ENCODE measurements at regions not wholly inside any gene's neighbourhood (a gene's known extent, or its start where the extent isn't known, plus 50 kb on each side); places are given as distances from the start of the nearest gene placed in this dataset.

DNA sequence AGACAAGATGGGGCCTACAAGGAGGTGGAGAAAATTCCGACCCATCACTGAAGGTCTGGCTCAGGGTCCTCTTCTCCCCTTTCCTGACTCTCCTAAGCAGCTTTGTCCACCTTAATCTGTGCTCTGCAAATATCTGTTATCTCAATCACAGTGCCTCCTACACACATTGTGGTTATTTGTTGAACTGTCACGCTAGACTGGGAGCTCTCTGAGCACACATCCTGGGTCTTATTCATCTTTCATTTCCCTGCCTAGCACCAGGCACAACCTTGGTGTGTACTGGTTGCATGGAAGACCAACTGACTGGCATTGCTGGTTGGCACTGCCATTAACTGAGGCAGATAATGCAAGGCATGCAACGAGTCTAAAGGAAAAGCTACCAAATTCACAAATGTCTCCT, 122.9 kb upstream of the ST6GAL2 start:
- no peaks in the 10 kb centered on the region for H3K36me3 ChIP-seq (ENCODE audit: control insufficient read depth, insufficient read depth, low read length)
- WGBS (ENCODE audit: insufficient coverage, low coverage, missing lambda C conversion rate) = 0% methylated on average over 3 of the region's 3 CpGs
- no peak for ATAC-seq
- TF ChIP-seq MAFG (tag; conservative IDR thresholded peaks at IDR 0.05) = no peak
- TF ChIP-seq, protein P1, sequence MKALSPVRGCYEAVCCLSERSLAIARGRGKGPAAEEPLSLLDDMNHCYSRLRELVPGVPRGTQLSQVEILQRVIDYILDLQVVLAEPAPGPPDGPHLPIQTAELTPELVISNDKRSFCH (CRISPR knock-in tag; IDR thresholded peaks at IDR 0.05) = no peak
- TF ChIP-seq, protein P1 (tag; IDR thresholded peaks at IDR 0.05) = no peak
- TF ChIP-seq HEY1 (CRISPR knock-in tag; IDR thresholded peaks at IDR 0.05; ENCODE audit: borderline replicate concordance) = no peak
- TF ChIP-seq, protein P2, sequence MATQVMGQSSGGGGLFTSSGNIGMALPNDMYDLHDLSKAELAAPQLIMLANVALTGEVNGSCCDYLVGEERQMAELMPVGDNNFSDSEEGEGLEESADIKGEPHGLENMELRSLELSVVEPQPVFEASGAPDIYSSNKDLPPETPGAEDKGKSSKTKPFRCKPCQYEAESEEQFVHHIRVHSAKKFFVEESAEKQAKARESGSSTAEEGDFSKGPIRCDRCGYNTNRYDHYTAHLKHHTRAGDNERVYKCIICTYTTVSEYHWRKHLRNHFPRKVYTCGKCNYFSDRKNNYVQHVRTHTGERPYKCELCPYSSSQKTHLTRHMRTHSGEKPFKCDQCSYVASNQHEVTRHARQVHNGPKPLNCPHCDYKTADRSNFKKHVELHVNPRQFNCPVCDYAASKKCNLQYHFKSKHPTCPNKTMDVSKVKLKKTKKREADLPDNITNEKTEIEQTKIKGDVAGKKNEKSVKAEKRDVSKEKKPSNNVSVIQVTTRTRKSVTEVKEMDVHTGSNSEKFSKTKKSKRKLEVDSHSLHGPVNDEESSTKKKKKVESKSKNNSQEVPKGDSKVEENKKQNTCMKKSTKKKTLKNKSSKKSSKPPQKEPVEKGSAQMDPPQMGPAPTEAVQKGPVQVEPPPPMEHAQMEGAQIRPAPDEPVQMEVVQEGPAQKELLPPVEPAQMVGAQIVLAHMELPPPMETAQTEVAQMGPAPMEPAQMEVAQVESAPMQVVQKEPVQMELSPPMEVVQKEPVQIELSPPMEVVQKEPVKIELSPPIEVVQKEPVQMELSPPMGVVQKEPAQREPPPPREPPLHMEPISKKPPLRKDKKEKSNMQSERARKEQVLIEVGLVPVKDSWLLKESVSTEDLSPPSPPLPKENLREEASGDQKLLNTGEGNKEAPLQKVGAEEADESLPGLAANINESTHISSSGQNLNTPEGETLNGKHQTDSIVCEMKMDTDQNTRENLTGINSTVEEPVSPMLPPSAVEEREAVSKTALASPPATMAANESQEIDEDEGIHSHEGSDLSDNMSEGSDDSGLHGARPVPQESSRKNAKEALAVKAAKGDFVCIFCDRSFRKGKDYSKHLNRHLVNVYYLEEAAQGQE (IDR thresholded peaks at IDR 0.05; ENCODE audit: borderline replicate concordance) = no peak
- TF ChIP-seq, protein P2 (CRISPR knock-in tag; IDR thresholded peaks at IDR 0.05; ENCODE audit: low read depth) = no peak
- TF ChIP-seq, protein P3, sequence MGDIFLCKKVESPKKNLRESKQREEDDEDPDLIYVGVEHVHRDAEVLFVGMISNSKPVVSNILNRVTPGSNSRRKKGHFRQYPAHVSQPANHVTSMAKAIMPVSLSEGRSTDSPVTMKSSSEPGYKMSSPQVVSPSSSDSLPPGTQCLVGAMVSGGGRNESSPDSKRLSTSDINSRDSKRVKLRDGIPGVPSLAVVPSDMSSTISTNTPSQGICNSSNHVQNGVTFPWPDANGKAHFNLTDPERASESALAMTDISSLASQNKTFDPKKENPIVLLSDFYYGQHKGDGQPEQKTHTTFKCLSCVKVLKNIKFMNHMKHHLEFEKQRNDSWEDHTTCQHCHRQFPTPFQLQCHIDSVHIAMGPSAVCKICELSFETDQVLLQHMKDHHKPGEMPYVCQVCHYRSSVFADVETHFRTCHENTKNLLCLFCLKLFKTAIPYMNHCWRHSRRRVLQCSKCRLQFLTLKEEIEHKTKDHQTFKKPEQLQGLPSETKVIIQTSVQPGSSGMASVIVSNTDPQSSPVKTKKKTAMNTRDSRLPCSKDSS (IDR thresholded peaks at IDR 0.05; ENCODE audit: low read depth, partially characterized antibody) = no peak
- TF ChIP-seq, protein P4, sequence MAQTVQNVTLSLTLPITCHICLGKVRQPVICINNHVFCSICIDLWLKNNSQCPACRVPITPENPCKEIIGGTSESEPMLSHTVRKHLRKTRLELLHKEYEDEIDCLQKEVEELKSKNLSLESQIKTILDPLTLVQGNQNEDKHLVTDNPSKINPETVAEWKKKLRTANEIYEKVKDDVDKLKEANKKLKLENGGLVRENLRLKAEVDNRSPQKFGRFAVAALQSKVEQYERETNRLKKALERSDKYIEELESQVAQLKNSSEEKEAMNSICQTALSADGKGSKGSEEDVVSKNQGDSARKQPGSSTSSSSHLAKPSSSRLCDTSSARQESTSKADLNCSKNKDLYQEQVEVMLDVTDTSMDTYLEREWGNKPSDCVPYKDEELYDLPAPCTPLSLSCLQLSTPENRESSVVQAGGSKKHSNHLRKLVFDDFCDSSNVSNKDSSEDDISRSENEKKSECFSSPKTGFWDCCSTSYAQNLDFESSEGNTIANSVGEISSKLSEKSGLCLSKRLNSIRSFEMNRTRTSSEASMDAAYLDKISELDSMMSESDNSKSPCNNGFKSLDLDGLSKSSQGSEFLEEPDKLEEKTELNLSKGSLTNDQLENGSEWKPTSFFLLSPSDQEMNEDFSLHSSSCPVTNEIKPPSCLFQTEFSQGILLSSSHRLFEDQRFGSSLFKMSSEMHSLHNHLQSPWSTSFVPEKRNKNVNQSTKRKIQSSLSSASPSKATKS (CRISPR knock-in tag; IDR thresholded peaks at IDR 0.05) = no peak
- TF ChIP-seq TEAD4 (IDR thresholded peaks at IDR 0.05; ENCODE audit: low read length) = no peak
- no peak for TF ChIP-seq TEAD4 (CRISPR knock-in tag; IDR thresholded peaks at IDR 0.05; ENCODE audit: borderline replicate concordance)
- no peak for TF ChIP-seq PML (IDR thresholded peaks at IDR 0.05; ENCODE audit: low read length)
- TF ChIP-seq, protein P5, sequence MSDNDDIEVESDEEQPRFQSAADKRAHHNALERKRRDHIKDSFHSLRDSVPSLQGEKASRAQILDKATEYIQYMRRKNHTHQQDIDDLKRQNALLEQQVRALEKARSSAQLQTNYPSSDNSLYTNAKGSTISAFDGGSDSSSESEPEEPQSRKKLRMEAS (CRISPR knock-in tag; IDR thresholded peaks at IDR 0.05) = no peak

More for the DNA sequence above, 122.9 kb upstream of the ST6GAL2 start:
- Histone ChIP-seq H3K27ac (ENCODE audit: extremely low read depth, low read depth, low read length) (no peak overlapping the region), H3K9me3 (replicated peaks; ENCODE audit: control insufficient read depth, insufficient read depth, low read depth, low read length) (no peaks in the 10 kb centered on the region), H3K4me3 (no peak overlapping the region), H3K4me1 (replicated peaks in 1 of 2; ENCODE audit: control insufficient read depth in 2 of 2, insufficient read depth in 2 of 2, low read length in 2 of 2) (no peaks in the 10 kb centered on the region), H3K9ac (ENCODE audit: insufficient read depth in 1 of 2, low read depth in 2 of 2, low read length in 2 of 2) (no peak overlapping the region), H3K27me3 (ENCODE audit: control insufficient read depth in 2 of 2, insufficient read depth in 2 of 2, low read length in 2 of 2) (no peaks in the 10 kb centered on the region), H3K9me1 (ENCODE audit: control insufficient read depth, insufficient read depth, low read length) (no peaks in the 10 kb centered on the region), H4K20me1 (replicated peaks; ENCODE audit: control insufficient read depth, insufficient read depth, low read length) (no peaks in the 10 kb centered on the region), H3K79me2 (ENCODE audit: control insufficient read depth, insufficient read depth, low read length) (no peaks in the 10 kb centered on the region), H3K4me2 (ENCODE audit: insufficient read depth, low read length) (no peak overlapping the region), H2AFZ (ENCODE audit: low read depth, low read length) (no peak overlapping the region)
- POLR2A ChIA-PET = no interaction called here
- in situ Hi-C loops (cut with MboI) = no loop called here
- no peak for DNase-seq (ENCODE audit: extremely low read depth in 1 of 4, low spot score in 3 of 4)
- CTCF ChIA-PET (ENCODE audit: low intra/inter-chr PET ratio) = no interaction called here
- no peak for FAIRE-seq
- BruUV-seq (replicated peaks) = no TSS peak
- intact Hi-C loops (cut with micrococcal nuclease) = no loop called here

All from K562 (cell line).